HG03460 (cell line): ENCODE measurements at regions not wholly inside any gene's neighbourhood (a gene's known extent, or its start where the extent isn't known, plus 50 kb on each side); places are given as distances from the start of the nearest gene placed in this dataset.

ENCODE experiments used
- ATAC-seq: cut with Tn5 transposase; IDR thresholded peaks from one replicate; pipeline ENCODE4 v1.9.1; 2021; ENCODE audit not compliant: unreplicated experiment

- no peak for ATAC-seq
Observed at GRCh38 chr3:14286887-14287500, 108.4 kb downstream of the LSM3 start.

DNA sequence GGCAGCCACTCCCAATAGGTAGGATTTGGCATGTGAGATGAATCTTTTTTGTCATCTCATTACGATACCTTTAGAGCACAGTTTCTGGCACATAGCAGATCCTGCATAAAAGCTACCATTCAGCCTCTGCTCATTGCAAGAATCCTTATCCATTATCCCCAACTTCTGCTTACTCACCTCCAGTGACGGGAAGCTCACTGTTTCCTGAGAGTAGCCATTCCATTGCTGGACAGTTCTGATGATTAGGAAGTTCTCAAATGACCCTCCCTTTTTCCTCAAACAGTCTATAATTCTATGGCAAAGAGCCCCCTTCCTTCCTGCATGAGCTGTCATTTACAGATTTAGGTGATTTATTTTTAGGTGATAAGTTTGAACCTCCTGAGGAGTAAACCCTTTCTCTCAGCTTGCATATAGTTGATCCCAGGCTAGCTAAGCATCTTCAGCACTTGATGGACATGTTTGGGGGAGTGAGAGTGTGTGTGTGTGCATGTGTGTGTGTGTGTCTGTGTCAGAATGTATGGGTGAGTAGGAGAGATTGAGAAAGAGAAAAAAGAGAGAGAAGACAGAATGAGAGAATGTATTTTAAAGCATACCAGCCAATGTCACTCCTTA lies 109.7 kb downstream of the LSM3 start:
- no peak for ATAC-seq

DNA sequence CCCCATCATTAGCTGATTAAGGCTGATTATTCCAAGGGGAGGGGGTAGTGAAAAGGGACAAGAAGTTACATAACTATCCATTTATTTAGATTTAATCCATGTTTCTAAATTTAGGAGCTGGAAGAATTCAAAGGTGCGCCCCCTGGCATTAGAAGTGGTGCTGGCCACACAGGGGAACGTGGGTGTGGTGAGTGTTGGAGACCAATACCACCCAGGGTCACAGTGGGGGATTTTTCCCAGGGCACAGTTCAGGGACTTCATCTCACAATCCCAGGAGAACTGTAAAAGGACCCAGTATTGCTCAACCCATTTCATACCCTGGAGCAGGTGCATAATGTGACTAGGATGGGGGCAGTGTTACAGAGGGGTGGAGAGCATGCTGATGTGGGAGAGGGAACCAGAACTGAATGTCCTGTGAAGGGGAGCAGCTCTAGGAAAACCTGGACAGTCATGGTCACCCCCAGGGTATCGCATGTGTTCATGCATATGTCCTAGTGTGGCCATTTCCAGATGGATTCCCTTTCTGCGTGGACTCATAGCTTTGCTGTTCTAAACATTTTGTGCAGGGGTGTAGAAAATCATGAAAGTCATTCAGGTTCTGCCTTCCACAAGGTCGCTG lies 110.3 kb downstream of the LSM3 start:
- no peak for ATAC-seq

DNA sequence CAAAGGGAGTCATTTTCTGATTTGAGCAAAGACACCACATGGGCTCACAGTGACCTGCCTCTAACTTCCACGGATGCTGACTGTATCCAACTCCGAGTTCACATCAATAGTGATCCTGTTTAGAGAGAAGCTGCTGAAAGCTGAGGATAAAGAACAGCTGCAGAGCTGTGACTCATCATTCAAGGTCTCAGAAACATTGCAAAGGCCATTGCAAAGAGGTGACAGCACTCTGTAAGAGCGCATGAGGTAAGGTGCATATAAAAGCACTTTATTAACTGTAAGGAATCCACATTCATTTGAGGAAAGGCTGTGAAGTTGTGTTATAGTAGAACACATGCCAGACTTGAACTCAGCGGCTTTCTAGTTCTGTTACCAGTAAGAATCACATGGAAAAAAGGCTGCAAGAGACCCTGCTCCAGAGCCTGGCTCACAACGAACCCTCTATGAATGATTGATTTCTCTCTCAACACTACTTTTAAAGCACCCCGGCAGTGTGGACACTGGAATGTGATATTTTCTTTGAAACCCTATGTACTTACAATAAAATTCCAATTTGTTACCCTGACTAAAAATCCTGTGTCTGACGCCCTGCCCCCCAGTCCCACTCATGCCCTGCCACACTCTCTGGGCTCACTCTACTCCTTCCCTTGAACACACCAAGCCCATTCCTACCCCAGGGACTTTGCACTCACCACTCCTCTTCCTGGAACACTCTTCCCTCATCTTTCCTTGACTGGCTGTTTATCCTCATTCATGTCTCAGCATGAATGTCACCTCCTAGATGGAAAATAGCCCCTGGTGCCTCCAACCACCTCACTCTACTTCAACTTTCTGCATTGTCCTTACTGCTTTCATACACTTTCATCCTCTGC lies 111.2 kb downstream of the LSM3 start:
- no peak for ATAC-seq

DNA sequence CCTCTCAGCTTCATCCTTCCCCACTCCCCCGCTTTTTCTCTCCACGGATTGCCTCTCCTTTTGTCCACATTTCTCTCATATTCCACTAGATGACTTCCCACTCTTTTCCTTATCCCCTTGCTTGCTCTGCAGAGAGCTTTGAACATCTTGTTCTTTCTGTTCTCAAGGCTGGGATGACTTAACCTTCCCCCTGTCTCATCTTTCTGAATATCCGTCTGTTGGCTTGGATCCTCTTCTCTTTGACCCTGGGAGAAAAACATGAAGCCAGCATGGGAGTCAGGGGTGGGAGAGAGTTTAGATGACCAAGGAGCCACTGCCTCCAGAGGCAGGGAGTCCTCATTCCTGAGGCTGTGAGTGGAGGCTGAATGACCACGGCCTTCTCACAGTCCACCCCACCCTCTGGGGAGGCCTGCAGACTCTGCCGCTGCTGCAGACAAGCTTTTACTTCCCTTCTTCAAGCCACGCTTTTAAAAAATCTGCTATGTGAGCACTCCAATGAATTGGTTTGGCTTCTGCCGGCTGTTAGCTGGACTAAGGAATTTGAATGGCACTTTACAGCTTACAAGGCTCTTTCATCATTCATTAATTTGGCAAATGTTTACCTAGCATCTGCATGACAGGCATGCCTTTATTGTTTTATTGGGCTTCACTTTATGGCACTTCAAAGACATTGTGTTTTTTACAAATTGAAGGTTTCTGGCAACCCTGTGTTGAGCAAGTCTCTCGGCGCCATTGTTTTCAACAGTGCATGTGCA lies 111.6 kb upstream of the SLC6A6 start:
- ATAC-seq = no peak

DNA sequence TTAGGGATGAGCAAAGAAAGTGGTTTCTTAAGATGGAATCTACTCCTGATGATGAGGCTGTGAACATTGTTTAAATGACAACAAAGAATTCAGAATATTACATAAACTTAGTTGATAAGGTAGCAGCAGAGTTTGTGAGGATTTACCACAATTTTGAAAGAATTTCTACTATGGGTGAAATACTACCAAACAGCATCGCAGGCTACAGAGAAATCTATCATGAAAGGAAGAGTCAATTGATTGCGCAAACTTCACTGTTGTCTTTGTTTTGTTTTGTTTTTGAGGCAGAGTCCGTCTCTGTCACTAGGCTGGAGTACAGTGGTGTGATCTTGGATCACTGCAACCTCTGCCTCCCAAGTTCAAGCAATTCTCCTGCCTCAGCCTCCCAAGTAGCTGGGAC lies 107.4 kb upstream of the SLC6A6 start:
- ATAC-seq = no peak

GRCh38 chr3:14295801-14296200 lies 106.6 kb upstream of the SLC6A6 start:
- no peak for ATAC-seq

GRCh38 chr3:14297305-14297704 lies 105.1 kb upstream of the SLC6A6 start:
- no peak for ATAC-seq

DNA sequence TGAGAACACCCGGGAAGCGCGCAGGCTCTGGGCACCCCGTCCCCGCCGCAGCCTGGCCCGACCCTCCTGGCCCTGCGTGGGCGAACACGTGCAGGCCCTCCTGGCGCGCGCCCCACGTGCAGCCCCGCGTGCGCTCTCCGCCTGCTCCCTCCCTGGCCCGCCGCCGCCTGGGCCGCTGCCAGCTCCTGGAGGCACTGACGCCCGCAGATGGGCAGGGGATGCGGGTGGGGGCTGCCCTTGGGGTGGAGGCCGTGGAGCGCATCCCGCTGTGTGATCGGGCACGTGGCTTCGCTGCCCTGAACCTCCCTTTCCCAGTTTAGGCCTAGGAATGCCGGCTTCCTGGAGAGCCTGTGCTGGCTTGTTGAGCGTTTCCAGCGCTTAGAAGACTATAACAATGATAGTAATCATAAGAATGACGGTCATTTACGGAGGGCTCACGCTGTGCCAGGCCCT lies 104.6 kb upstream of the SLC6A6 start:
- no peak for ATAC-seq

DNA sequence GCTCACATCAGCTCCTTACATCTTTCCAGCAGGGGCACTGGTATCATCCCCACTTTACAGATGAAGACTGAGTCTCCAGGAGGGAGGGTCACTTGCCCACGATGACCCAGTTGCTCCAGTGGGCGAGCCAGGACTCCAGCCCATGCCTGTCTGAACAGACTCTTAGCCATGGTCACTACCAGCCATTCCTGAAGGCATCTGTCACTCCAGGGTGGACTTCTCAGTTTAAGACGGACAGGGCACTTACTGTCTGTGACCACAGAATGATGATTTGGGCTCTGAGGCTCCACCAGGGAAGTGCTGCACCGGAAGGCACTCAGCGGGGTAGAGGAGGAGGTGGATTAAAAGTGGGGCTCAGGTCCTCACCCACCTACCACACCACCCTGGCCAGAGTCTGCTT lies 104.0 kb upstream of the SLC6A6 start:
- ATAC-seq = no peak

DNA sequence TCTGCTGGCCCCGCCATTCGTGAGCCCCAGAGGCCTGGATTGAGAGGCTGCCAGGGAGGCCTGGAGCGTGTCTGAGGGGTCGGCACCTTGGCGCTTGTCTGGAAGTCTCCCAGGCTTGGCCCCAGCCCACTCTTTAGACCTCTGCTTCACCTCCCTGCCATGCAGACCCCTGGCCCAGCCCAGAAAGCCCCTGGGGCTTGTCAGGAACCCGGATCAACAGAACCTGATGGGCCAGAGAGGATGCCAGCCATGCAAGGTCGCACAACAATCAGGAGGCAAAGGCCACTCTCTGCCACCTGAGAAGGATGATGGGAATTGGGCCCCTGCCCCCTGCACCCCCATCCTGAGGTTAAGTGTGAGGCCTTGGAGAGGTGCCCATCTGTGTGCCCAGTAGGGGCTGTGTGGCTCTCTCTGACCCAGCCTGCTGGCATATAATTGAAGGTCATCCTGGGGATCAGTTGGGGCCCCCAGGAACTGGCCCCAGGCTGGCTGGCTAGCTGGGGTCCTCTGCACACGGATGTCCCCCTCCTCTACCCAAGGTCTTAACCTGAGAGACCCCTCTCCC lies 103.3 kb upstream of the SLC6A6 start:
- no peak for ATAC-seq

DNA sequence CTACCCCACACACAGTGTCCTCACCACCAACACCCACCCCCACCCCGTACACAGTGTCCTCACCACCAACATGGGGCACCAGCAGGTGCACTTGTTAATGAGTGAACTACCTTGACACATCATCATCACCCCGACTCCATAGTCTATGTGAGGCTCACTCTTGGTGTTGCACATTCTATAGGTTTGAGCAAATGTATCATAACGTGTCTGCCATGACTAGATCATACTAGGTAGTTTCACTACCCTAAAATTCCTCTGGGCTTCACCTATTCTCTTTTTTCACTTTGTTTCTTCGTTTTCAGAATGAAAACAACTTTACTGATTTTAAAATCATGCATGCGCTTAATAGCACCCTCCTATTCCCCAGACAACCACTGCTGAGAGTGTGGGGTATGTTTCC lies 102.6 kb upstream of the SLC6A6 start:
- no peak for ATAC-seq

- ATAC-seq = no peak
Observed at GRCh38 chr3:14300721-14301399, 101.5 kb upstream of the SLC6A6 start.

GRCh38 chr3:14301558-14301957 lies 100.8 kb upstream of the SLC6A6 start:
- no peak for ATAC-seq

- ATAC-seq = no peak
Observed at GRCh38 chr3:14303336-14304100, 98.9 kb upstream of the SLC6A6 start.

- no peak for ATAC-seq
Observed at GRCh38 chr3:14304101-14305045, 98.0 kb upstream of the SLC6A6 start.

DNA sequence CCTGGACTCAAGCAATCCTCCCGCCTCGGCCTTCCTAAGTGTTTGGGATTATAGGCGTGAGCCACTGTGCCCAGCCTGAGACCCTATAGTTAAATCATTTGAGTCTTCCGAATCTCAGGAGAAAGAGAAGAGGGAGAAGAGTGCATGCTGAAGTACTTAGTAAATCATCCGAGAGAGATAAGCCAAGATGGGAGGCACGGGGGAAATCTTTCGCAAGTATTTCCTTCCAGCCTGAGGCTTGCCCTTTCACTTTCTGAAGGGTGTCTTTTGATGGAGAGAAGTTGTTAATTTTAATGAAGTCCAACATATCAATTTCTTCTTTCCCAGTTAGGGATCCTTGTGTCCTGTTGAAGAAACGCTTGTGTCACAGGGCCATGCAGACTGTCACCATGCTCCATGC lies 97.1 kb upstream of the SLC6A6 start:
- no peak for ATAC-seq

DNA sequence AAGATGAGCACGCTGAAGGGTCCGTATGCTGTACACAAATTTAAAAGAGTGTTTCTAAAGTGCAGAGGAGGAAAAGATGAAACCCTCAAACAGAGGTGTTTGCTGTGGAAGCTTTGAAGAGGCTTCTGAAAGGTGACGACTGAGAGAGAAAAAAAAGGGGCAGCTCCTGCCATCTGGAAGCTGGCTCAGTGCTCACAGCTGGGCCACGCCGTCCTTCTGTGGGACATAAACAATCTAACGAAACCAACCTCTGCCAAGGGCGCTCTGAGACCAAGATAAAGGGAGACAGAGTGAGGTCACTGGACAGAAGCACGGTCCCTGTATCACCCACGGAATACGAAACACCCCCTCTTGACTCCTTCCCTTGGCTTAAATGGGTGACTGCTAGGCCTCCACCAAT lies 96.3 kb upstream of the SLC6A6 start:
- ATAC-seq = no peak
